DOHH2 (cell line): ENCODE measurements at regions not wholly inside any gene's neighbourhood (a gene's known extent, or its start where the extent isn't known, plus 50 kb on each side); places are given as distances from the start of the nearest gene placed in this dataset.

ENCODE experiments used
- EZH2phosphoT487 ChIP-seq: fragments of 200-600 bp; sonication (generic); IDR thresholded peaks from 2 replicates; pipeline ENCODE4 v1.6.1; 2017; ENCODE audit warnings: borderline replicate concordance, mild to moderate bottlenecking, antibody characterized with exemption, low read length, moderate library complexity, mixed read lengths
- TF ChIP-seq, protein P1 (sequence below): fragments of 200-600 bp; sonication (generic); IDR thresholded peaks from one replicate; pipeline ENCODE4 v1.5.1; 2014; ENCODE audit warnings: antibody characterized with exemption, mild to moderate bottlenecking, low read depth, low read length; ENCODE audit not compliant: poor library complexity, severe bottlenecking

DNA sequence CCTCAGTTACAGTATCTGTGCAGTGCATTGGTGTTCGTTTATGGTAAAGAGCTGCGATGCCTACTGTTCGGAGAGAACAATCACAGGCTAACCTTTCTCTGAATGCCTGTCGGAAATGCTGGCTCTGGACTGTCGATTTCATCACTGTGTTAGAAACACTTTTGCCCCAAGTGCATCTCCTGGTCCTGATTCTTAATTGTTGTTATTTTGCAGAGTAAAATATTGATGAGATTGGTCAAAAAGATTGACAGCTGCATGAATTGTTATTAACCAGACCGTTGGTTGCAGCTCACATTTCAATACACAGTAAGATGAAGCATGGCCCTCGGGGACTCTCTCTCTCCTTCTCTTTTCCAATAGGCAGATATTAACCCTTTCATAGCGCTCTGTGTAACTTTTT lies 557.4 kb upstream of the ADARB2 start:
- TF ChIP-seq, protein P1, sequence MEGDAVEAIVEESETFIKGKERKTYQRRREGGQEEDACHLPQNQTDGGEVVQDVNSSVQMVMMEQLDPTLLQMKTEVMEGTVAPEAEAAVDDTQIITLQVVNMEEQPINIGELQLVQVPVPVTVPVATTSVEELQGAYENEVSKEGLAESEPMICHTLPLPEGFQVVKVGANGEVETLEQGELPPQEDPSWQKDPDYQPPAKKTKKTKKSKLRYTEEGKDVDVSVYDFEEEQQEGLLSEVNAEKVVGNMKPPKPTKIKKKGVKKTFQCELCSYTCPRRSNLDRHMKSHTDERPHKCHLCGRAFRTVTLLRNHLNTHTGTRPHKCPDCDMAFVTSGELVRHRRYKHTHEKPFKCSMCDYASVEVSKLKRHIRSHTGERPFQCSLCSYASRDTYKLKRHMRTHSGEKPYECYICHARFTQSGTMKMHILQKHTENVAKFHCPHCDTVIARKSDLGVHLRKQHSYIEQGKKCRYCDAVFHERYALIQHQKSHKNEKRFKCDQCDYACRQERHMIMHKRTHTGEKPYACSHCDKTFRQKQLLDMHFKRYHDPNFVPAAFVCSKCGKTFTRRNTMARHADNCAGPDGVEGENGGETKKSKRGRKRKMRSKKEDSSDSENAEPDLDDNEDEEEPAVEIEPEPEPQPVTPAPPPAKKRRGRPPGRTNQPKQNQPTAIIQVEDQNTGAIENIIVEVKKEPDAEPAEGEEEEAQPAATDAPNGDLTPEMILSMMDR, result no peak
- no peak for TF ChIP-seq EZH2phosphoT487
